Thoracic aorta (tissue), 2 donors: ENCODE measurements at regions not wholly inside any gene's neighbourhood (a gene's known extent, or its start where the extent isn't known, plus 50 kb on each side); places are given as distances from the start of the nearest gene placed in this dataset.

Experiments
- ATAC-seq: fragments of 150-250 bp; one replicate; pipeline ENCODE4 v1.8.0; 2017; ENCODE audit warnings: low read depth; ENCODE audit not compliant: insufficient number of reproducible peaks, low FRiP score
- DNase-seq: peaks from one replicate; pipeline ENCODE4 v3.0.0-alpha.2; 2020; ENCODE audit warnings: low spot score
- H3K27ac ChIP-seq, 2 donors: fragments of 200-600 bp; sonication (generic); 1 replicate in 1 of 2; 2 replicates in 1 of 2; pipeline ENCODE4 v1.5.1; 2016; ENCODE audit warnings: mild to moderate bottlenecking in 2 of 2, moderate library complexity in 2 of 2
- H3K27me3 ChIP-seq: fragments of 200-600 bp; sonication (generic); replicated peaks from 2 replicates; pipeline ENCODE4 v1.6.0; 2016; ENCODE audit warnings: mild to moderate bottlenecking; ENCODE audit not compliant: insufficient read depth
- H3K36me3 ChIP-seq: fragments of 200-600 bp; sonication (generic); one replicate; pipeline ENCODE4 v1.5.1; 2016
- H3K4me1 ChIP-seq, 2 donors: fragments of 200-600 bp; sonication (generic); 1 replicate in 1 of 2; 2 replicates in 1 of 2; pipeline versions ENCODE4 v1.5.1 to v1.6.0; 2016; ENCODE audit warnings: low read depth in 2 of 2, mild to moderate bottlenecking in 1 of 2; ENCODE audit not compliant: control insufficient read depth in 1 of 2
- H3K4me3 ChIP-seq: fragments of 200-600 bp; sonication (generic); 2 replicates; pipeline ENCODE4 v1.5.1; 2016; ENCODE audit warnings: mild to moderate bottlenecking
- H3K9me3 ChIP-seq: fragments of 200-600 bp; sonication (generic); 2 replicates; pipeline ENCODE4 v1.5.1; 2016
- CTCF ChIP-seq: fragments of 200-600 bp; sonication (generic); IDR thresholded peaks from one replicate; pipeline ENCODE4 v1.5.1; 2019; ENCODE audit warnings: antibody characterized with exemption

DNA sequence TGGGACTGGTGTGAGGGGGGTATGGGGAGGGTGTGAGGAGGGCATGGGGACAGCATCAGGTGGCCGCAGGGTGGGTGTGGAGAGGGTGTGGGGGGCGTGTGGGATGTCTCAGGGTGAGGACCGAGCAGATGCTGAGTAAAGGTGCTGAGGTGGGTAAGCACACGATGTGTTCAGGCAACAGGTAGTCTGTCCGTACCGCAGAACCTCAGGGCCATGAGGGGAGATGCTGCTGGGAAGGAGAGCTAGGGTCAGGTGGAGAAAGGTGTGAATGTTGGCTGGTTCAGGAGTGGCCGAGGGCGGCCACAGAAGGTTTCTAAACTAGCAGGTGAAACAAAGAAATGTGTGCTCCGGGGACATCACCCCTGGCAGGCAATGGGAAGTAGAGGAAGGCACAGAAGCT, 80.0 kb upstream of the CDH5 start:
- ATAC-seq (no peak), DNase-seq (no peak)
- H3K4me1 ChIP-seq = no peaks in the 10 kb centered on the region
- no peaks in the 10 kb centered on the region for H3K9me3 ChIP-seq
- no peak overlapping the region for H3K4me3 ChIP-seq
- H3K36me3 ChIP-seq = no peaks in the 10 kb centered on the region
- no peak for TF ChIP-seq CTCF
- H3K27me3 ChIP-seq = no peaks in the 10 kb centered on the region
- no peak overlapping the region for H3K27ac ChIP-seq

DNA sequence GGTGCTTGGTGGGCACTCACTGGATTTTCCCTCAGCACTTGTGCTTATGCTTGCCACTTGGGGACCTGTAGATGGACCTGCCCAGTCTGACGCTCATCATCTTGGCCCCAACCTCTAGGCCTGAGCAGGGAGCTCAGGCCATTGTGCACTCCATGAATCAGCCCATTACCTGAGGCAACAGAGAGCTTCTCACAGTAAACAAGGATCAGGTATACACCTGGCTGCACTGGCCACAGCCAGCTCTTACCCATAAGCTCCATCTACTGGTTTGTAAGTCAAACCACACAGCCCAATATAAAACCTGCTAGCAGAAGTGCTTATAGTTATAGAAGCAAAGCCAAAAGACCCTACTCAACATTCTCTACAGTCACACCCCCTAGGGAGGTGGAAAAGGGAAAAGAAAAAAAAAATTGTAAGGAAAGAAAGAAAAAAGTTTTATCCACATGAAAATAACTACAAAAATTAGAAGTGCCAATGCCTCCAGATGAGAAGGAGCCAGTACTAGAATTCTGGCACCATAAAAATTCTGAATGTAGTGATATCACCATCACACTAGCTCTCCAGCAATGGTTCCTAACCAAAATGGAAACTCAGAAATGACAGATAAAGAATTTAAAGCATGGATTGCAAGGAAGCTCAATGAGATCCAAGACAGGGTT, 87.8 kb upstream of the CDH5 start:
- no peaks in the 10 kb centered on the region for H3K9me3 ChIP-seq
- no peak for ATAC-seq
- no peak for TF ChIP-seq CTCF
- H3K27me3 ChIP-seq = no peaks in the 10 kb centered on the region
- DNase-seq = no peak
- no peak overlapping the region for H3K27ac ChIP-seq
- no peaks in the 10 kb centered on the region for H3K4me1 ChIP-seq
- H3K36me3 ChIP-seq = no peaks in the 10 kb centered on the region
- H3K4me3 ChIP-seq = no peak overlapping the region

DNA sequence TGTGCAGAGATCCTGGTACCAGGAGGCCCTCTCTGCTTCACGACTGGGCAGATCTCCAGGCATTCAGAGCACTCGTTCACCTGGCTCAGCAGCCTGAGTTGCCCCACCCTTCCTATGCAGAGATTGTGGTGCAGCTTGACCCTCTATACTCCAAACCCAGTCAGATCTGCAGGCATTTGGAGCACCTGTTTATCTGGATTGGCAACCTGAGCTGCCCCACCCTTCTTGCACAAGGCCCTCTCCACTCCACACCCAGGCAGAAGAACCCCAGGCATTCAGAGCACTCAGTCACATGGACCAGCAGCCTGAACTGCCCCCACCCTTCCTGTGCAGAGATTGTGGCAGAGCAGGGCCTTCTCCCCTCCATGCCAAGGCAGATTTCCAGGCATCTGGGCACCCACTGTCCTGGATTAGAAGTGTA, 88.4 kb upstream of the CDH5 start:
- DNase-seq = no peak

GRCh38 chr16:66277311-66278070, 89.0 kb upstream of the CDH5 start:
- no peak for TF ChIP-seq CTCF
- no peaks in the 10 kb centered on the region for H3K4me1 ChIP-seq
- H3K4me3 ChIP-seq = no peak overlapping the region
- H3K27me3 ChIP-seq = no peaks in the 10 kb centered on the region
- no peak for DNase-seq
- no peaks in the 10 kb centered on the region for H3K36me3 ChIP-seq
- no peak for ATAC-seq
- no peak overlapping the region for H3K27ac ChIP-seq
- H3K9me3 ChIP-seq = no peaks in the 10 kb centered on the region

More for the DNA sequence above, 88.4 kb upstream of the CDH5 start:
- Histone ChIP-seq H3K27me3 (no peaks in the 10 kb centered on the region), H3K4me3 (no peak overlapping the region), H3K9me3 (no peaks in the 10 kb centered on the region), H3K36me3 (no peaks in the 10 kb centered on the region), H3K27ac (no peak overlapping the region), H3K4me1 (no peaks in the 10 kb centered on the region)
- no peak for ATAC-seq
- TF ChIP-seq CTCF = no peak

DNA sequence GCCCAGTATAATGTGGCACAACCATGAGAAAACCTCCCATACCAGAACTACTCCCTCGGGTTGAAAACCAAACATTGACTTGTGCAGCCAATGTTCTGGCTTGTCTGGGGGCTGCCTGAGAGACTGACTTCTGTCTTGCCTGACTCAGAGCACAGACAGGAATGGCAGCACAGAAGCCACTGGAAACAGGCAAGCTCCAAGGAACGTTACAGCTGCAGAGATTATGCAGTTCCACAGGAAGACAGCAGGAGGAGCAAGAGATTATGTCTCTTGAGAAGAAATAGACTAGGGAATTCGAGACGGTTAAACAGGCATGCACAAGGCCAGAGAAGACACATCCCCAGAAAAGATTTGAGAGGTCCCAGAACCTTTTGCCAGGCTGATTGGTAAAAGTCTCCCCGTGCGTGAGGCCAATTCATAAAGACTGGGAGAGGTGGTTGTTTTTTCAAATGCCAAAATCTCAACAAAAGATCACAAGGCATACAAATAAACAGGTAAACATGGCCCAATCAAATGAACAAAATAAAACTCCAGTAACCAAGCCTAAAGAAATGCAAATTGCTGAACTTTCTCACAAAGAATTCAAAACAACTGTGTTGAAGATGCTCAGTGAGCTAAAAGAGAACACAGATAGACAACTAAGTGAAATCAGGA, 90.6 kb upstream of the CDH5 start:
- Histone ChIP-seq H3K4me1 (no peaks in the 10 kb centered on the region), H3K36me3 (no peaks in the 10 kb centered on the region), H3K4me3 (no peak overlapping the region), H3K27me3 (no peaks in the 10 kb centered on the region), H3K9me3 (no peaks in the 10 kb centered on the region), H3K27ac (no peak overlapping the region)
- DNase-seq (no peak), ATAC-seq (no peak)
- peak; percentile 31 for TF ChIP-seq CTCF
